ENCODE measurements at regions not wholly inside any gene's neighbourhood (a gene's known extent, or its start where the extent isn't known, plus 50 kb on each side); places are given as distances from the start of the nearest gene placed in this dataset.

DNA sequence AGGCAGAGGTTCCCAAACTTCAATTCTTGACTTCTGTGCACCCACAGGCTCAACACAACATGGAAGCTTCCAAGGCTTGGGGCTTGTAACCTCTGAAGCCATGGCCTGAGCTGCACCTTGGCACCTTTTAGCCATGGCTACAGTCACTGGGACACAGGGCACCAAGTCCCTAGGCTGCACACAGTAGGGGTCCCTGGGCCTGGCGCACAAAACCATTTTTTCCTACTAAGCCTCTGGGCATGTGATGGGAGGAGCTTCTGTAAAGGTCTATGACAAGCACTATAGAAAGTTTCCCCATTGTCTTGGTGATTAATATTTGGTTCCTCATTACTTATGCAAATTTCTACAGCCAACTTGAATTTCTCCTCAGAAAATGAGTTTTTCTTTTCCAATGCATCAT lies 420.9 kb upstream of the GRM3 start:
- no peak for TF ChIP-seq CTCF (IDR thresholded peaks at IDR 0.05)
- no peak for TF ChIP-seq POLR2A (IDR thresholded peaks at IDR 0.05)

Measured in breast epithelium (tissue), 3 donors.